Vagina (tissue), 2 donors: ENCODE measurements at regions not wholly inside any gene's neighbourhood (a gene's known extent, or its start where the extent isn't known, plus 50 kb on each side); places are given as distances from the start of the nearest gene placed in this dataset.

ENCODE experiments used
- POLR2A ChIP-seq, 2 donors: fragments of 450-650 bp; IDR thresholded peaks; one replicate each; pipeline ENCODE4 v1.6.1; 2017; ENCODE audit warnings: antibody characterized with exemption in 2 of 2, mild to moderate bottlenecking in 2 of 2, moderate library complexity in 2 of 2
- POLR2AphosphoS5 ChIP-seq, 2 donors: sonication (generic); formaldehyde crosslinking; IDR thresholded peaks; one replicate each; pipeline ENCODE4 v1.9.0; 2017; ENCODE audit warnings: antibody characterized with exemption in 2 of 2, mild to moderate bottlenecking in 2 of 2, low read depth in 1 of 2; ENCODE audit not compliant: insufficient read depth in 1 of 2
- TF ChIP-seq, protein P1 (sequence below), 3 experiments: fragments of 450-650 bp in 2 of 3; fragments of 200-600 bp in 1 of 3; sonication (generic) in 1 of 3; IDR thresholded peaks; one replicate each; pipeline ENCODE4 v1.5.1; 2017 to 2019; ENCODE audit warnings: antibody characterized with exemption in 3 of 3, mild to moderate bottlenecking in 2 of 3, moderate library complexity in 2 of 3

DNA sequence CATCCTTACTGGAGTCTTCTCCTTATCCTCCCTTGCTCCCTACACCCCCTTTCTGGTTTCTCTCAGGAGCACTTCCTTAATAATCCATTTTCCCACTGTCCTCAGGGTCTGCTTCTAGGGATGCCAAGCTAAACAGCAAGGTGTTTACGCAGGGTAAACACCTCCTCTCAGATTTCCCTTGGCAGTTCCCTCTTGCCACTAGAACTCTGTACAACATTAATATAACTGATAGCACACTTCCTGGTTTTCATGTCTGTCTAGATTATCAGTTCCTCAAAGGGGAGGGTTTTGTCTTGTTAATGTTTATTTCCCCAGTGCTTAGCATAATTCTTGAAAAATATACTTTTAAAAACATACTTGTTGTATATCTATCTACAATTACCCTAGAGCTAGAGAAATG lies 118.0 kb upstream of the SLC24A5 start:
- TF ChIP-seq, protein P1, sequence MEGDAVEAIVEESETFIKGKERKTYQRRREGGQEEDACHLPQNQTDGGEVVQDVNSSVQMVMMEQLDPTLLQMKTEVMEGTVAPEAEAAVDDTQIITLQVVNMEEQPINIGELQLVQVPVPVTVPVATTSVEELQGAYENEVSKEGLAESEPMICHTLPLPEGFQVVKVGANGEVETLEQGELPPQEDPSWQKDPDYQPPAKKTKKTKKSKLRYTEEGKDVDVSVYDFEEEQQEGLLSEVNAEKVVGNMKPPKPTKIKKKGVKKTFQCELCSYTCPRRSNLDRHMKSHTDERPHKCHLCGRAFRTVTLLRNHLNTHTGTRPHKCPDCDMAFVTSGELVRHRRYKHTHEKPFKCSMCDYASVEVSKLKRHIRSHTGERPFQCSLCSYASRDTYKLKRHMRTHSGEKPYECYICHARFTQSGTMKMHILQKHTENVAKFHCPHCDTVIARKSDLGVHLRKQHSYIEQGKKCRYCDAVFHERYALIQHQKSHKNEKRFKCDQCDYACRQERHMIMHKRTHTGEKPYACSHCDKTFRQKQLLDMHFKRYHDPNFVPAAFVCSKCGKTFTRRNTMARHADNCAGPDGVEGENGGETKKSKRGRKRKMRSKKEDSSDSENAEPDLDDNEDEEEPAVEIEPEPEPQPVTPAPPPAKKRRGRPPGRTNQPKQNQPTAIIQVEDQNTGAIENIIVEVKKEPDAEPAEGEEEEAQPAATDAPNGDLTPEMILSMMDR (IDR thresholded peaks at IDR 0.05), result no peak
- no peak for TF ChIP-seq POLR2AphosphoS5 (IDR thresholded peaks at IDR 0.05; ENCODE audit: insufficient read depth in 1 of 2, low read depth in 1 of 2)
- no peak for TF ChIP-seq POLR2A (IDR thresholded peaks at IDR 0.05)
